GM12878 (cell line): ENCODE measurements at regions not wholly inside any gene's neighbourhood (a gene's known extent, or its start where the extent isn't known, plus 50 kb on each side); places are given as distances from the start of the nearest gene placed in this dataset.

Experiments used
- ATAC-seq: fragments of 200-7000 bp; cut with Tn5 transposase; 3 replicates; pipeline ENCODE4 v1.9.1; 2020; ENCODE audit warnings: mild to moderate bottlenecking, moderate library complexity
- BruUV-seq: library from RNA; stranded (reverse); fragments of 400-500 nt; replicated peaks from 2 replicates; lab custom pipeline; 2021; lab: Mats Ljungman, UMichigan
- CTCF ChIA-PET: fragments of 300-600 bp; sonication (Branson Sonifier 250); formaldehyde crosslinking; extraction: SDS; loops from one replicate; lab custom pipeline; 2021; ENCODE audit warnings: inconsistent platforms; lab: Yijun Ruan, JAX
- POLR2A ChIA-PET: fragments of 350-600 bp; formaldehyde crosslinking; extraction: SDS; loops from one replicate; lab custom pipeline; 2021; ENCODE audit warnings: inconsistent platforms; lab: Charles Lee
- RAD21 ChIA-PET: fragments of 300-600 bp; sonication (Branson Sonifier 250); formaldehyde crosslinking; loops from one replicate; lab custom pipeline; 2023; ENCODE audit warnings: antibody characterized with exemption; ENCODE audit not compliant: unreplicated experiment; lab: Charles Lee
- SMC1A ChIA-PET: fragments of 300-600 bp; sonication (Branson Sonifier 250); formaldehyde crosslinking; loops from one replicate; lab custom pipeline; 2023; ENCODE audit not compliant: unreplicated experiment, uncharacterized antibody; lab: Charles Lee
- DNase-seq: peaks from one replicate; pipeline ENCODE4 v3.0.0-alpha.2; 2011; ENCODE audit warnings: low read depth, low spot score
- FAIRE-seq: peaks from 3 replicates; lab custom pipeline; 2011; peaks lifted over from hg19 to GRCh38; lab: Jason Lieb, UNC
- H2AFZ ChIP-seq: 2 replicates; pipeline ENCODE4 v1.6.0; 2011; ENCODE audit warnings: low read depth, low read length, control low read depth; ENCODE audit not compliant: control insufficient read depth
- H3K27ac ChIP-seq: 2 replicates; pipeline ENCODE4 v1.5.1; 2011; ENCODE audit warnings: control low read depth; ENCODE audit not compliant: control insufficient read depth, insufficient read depth
- H3K27me3 ChIP-seq, 2 experiments: replicated peaks in 1 of 2; 2 replicates each; pipeline versions ENCODE4 v1.6.0 to v1.6.1; 2011; ENCODE audit warnings: low read length in 1 of 2; ENCODE audit not compliant: control insufficient read depth in 2 of 2, insufficient read depth in 2 of 2
- H3K36me3 ChIP-seq, 2 experiments: 2 replicates each; pipeline ENCODE4 v1.5.1; 2011; ENCODE audit warnings: low read length in 1 of 2; ENCODE audit not compliant: control insufficient read depth in 2 of 2, insufficient read depth in 2 of 2
- H3K4me1 ChIP-seq: 2 replicates; pipeline ENCODE4 v1.6.1; 2011; ENCODE audit warnings: mild to moderate bottlenecking, low read length, moderate library complexity, mixed read lengths; ENCODE audit not compliant: control insufficient read depth, insufficient read depth
- H3K4me2 ChIP-seq: 2 replicates; pipeline ENCODE4 v1.6.0; 2011; ENCODE audit warnings: control low read depth; ENCODE audit not compliant: control insufficient read depth, insufficient read depth
- H3K4me3 ChIP-seq: fragments of 200-600 bp; sonication (generic); 2 replicates; pipeline ENCODE4 v1.5.1; 2016
- H3K79me2 ChIP-seq: 2 replicates; pipeline ENCODE4 v1.6.0; 2011; ENCODE audit warnings: low read length; ENCODE audit not compliant: control insufficient read depth, insufficient read depth
- H3K9ac ChIP-seq: 2 replicates; pipeline ENCODE4 v1.8.0; 2011; ENCODE audit warnings: low read length, control low read depth, mixed read lengths; ENCODE audit not compliant: control insufficient read depth, insufficient read depth
- H3K9me3 ChIP-seq: replicated peaks from 3 replicates; pipeline ENCODE4 v1.5.1; 2011; ENCODE audit warnings: mild to moderate bottlenecking, low read length; ENCODE audit not compliant: control insufficient read depth, insufficient read depth
- H4K20me1 ChIP-seq: 2 replicates; pipeline ENCODE4 v1.6.0; 2011; ENCODE audit not compliant: control insufficient read depth, insufficient read depth
- BACH1 ChIP-seq: fragments of 450-650 bp; IDR thresholded peaks from 2 replicates; pipeline ENCODE4 v1.6.1; 2017; ENCODE audit warnings: mild to moderate bottlenecking, borderline replicate concordance
- CBFB ChIP-seq: IDR thresholded peaks from 2 replicates; pipeline ENCODE4 v1.6.1; 2016; ENCODE audit warnings: antibody characterized with exemption, low read depth
- E2F8 ChIP-seq: fragments of 450-650 bp; IDR thresholded peaks from 2 replicates; pipeline ENCODE4 v1.6.1; 2018; ENCODE audit warnings: mild to moderate bottlenecking, low read depth, moderate library complexity; ENCODE audit not compliant: partially characterized antibody
- ELK1 ChIP-seq: IDR thresholded peaks from 2 replicates; pipeline ENCODE4 v1.6.1; 2012; ENCODE audit warnings: low read depth, low read length, improper control_type of control experiment
- HDAC2 ChIP-seq: fragments of 200-600 bp; sonication (generic); IDR thresholded peaks from 2 replicates; pipeline ENCODE4 v1.6.1; 2017
- JUNB ChIP-seq: IDR thresholded peaks from 2 replicates; pipeline ENCODE4 v1.6.1; 2016; ENCODE audit warnings: antibody characterized with exemption, mild to moderate bottlenecking
- KAT2A ChIP-seq: conservative IDR thresholded peaks from 2 replicates; pipeline ENCODE4 v1.6.1; 2011; ENCODE audit warnings: low read depth, low read length; ENCODE audit not compliant: control insufficient read depth
- MEF2B ChIP-seq: fragments of 450-650 bp; IDR thresholded peaks from 2 replicates; pipeline ENCODE4 v1.6.1; 2018; ENCODE audit warnings: mild to moderate bottlenecking, moderate library complexity; ENCODE audit not compliant: partially characterized antibody, poor library complexity, severe bottlenecking
- NFYB ChIP-seq: IDR thresholded peaks from 2 replicates; pipeline ENCODE4 v1.6.1; 2011; ENCODE audit warnings: low read depth, mild to moderate bottlenecking, low read length, improper control_type of control experiment, moderate library complexity; ENCODE audit not compliant: insufficient read depth
- PML ChIP-seq: IDR thresholded peaks from 2 replicates; pipeline ENCODE4 v1.6.1; 2012; ENCODE audit warnings: low read length, inconsistent platforms
- SIX5 ChIP-seq: IDR thresholded peaks from 2 replicates; pipeline ENCODE4 v1.6.1; 2011; ENCODE audit warnings: mild to moderate bottlenecking, low read depth, low read length, moderate library complexity; ENCODE audit not compliant: severe bottlenecking
- SUPT20H ChIP-seq: IDR thresholded peaks from 2 replicates; pipeline ENCODE4 v1.6.1; 2011; ENCODE audit warnings: low read depth, mild to moderate bottlenecking, low read length, moderate library complexity, borderline replicate concordance; ENCODE audit not compliant: control insufficient read depth
- WGBS: methylation state at CpG from one replicate; pipeline ENCODE4 v1.1.6; 2016; ENCODE audit warnings: low lambda C conversion rate; ENCODE audit not compliant: insufficient replicate concordance, insufficient coverage; ENCODE audit errors: missing lambda C conversion rate; 5-methylcytosine and 5-hydroxymethylcytosine counted together
- in situ Hi-C: fragments of 300-500 bp; cut with MboI; formaldehyde crosslinking; loops from 9 replicates; pipeline ENCODE4 v1.14.3; 2018; ENCODE audit warnings: mixed read lengths
- intact Hi-C: fragments of 100-400 bp; cut with micrococcal nuclease; formaldehyde crosslinking; loops from one replicate; pipeline ENCODE4 v1.14.2; 2022; ENCODE audit not compliant: unreplicated experiment

GRCh38 chr22:49242480-49242879 lies 585.2 kb downstream of the BRD1 start (continued):
- no peak for TF ChIP-seq E2F8
- TF ChIP-seq PML, result no peak
- no peak for TF ChIP-seq SIX5
- no peak for TF ChIP-seq ELK1
- no peak for TF ChIP-seq JUNB
- no peak for TF ChIP-seq SUPT20H
- TF ChIP-seq HDAC2, result no peak
- TF ChIP-seq CBFB, result no peak
- no peak for TF ChIP-seq NFYB
- TF ChIP-seq MEF2B, result no peak

GRCh38 chr22:49241174-49241851 lies 586.4 kb downstream of the BRD1 start:
- BruUV-seq, result no TSS peak
- no peak for ATAC-seq
- in situ Hi-C loops, result no loop called here
- no peaks in the 10 kb centered on the region for H3K79me2 ChIP-seq
- SMC1A ChIA-PET, result no interaction called here
- RAD21 ChIA-PET, result no interaction called here
- no peaks in the 10 kb centered on the region for H3K4me1 ChIP-seq
- no peak overlapping the region for H3K27ac ChIP-seq
- WGBS, result 49% methylated on average over 30 of the region's 31 CpGs
- no peak for DNase-seq
- no peak for FAIRE-seq
- no peaks in the 10 kb centered on the region for H3K27me3 ChIP-seq
- no peaks in the 10 kb centered on the region for H3K36me3 ChIP-seq
- no peaks in the 10 kb centered on the region; the same call in 2 of the 3 replicates for H3K9me3 ChIP-seq
- CTCF ChIA-PET, result no interaction called here
- intact Hi-C loops, result no loop called here
- H3K4me3 ChIP-seq, result no peak overlapping the region
- no peak overlapping the region for H3K9ac ChIP-seq
- H2AFZ ChIP-seq, result no peak overlapping the region
- no peak for TF ChIP-seq KAT2A
- TF ChIP-seq BACH1, result no peak
- POLR2A ChIA-PET, result no interaction called here
- H4K20me1 ChIP-seq, result no peaks in the 10 kb centered on the region
- H3K4me2 ChIP-seq, result no peak overlapping the region
